ENCODE measurements at regions not wholly inside any gene's neighbourhood (a gene's known extent, or its start where the extent isn't known, plus 50 kb on each side); places are given as distances from the start of the nearest gene placed in this dataset.

- FAIRE-seq = no peak
These were observed 140.2 kb upstream of the PPP2R2D start for GRCh38 chr10:131760416-131761166.

GRCh38 chr10:131762789-131763696, 137.8 kb upstream of the PPP2R2D start:
- no peak for FAIRE-seq

DNA sequence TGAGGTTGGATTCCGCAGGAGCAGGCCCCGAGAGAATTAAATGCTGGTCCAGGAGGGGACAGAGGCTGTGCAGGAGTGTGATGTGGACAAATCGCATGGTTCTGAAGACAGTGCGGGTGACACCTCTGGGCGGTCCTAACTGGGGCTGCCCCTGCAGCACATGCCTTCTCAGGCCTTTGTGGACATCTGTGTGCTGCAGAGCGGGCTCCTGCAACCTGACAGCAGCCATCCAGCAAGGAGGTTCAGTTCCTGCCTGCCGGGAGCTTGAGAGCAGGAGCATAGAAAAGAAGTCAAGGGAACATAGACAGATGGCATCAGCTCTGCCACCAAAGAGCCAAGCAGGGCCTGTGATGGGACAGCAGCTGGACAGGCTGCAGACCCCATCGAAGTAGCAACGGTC, 135.9 kb upstream of the PPP2R2D start:
- no peak for FAIRE-seq

DNA sequence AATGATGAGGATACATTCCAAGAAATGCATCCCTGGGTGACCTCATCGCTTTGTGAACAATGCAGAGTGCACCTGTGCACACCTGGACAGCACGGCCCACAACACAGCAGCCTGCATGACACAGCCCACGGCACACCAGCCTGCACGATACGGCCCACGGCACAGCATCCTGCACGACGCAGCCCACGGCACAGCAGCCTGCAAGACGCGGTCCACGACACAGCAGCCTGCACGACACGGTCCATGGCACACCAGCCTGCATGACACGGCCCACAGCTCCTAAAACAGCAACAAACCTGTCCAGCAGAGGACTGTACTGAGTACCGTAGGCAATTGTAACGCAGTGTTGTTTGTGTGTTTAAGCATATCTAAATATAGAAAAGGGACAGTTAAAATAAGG, 134.7 kb upstream of the PPP2R2D start:
- FAIRE-seq = no peak

GRCh38 chr10:131767716-131768115, 133.1 kb upstream of the PPP2R2D start:
- FAIRE-seq = no peak

DNA sequence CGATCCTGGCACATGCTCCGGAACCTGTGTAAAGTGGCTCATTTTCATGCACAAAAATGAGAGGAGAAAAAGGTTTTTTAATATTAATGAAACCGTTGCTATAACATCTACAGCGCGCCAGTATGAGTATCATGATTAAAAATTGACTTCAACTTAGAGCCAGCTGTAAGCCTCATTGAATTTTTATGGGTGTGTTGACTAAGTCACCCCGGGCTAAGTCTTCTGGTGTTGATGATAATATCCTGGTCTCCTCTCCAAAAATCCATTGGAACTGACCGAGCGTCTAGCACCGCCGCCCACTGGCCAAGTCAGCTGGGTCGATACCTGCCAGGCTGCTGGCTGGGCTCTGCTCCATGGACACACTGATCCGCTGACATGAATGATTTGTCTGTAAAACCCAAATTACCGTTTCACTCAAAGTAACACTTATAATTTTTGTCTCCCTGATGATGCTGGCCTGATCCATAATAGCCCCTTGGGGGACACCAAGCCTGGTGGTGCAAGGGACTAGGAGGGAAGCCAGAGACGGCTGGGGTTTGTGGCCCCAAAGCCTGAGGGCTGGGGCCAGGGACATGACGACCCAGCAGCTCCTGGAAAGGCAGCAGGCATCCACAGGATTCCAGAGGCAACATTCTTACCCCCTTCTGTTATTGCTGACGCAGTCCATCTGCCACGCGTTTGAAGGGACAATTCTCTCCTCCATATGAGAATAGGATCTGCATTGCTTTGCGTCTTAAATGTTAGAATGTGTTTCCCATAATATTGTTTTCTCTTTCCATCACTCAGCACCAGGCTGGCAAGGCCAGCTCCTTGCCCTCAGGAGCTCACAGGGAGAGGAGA, 131.0 kb upstream of the PPP2R2D start:
- no peak for FAIRE-seq

DNA sequence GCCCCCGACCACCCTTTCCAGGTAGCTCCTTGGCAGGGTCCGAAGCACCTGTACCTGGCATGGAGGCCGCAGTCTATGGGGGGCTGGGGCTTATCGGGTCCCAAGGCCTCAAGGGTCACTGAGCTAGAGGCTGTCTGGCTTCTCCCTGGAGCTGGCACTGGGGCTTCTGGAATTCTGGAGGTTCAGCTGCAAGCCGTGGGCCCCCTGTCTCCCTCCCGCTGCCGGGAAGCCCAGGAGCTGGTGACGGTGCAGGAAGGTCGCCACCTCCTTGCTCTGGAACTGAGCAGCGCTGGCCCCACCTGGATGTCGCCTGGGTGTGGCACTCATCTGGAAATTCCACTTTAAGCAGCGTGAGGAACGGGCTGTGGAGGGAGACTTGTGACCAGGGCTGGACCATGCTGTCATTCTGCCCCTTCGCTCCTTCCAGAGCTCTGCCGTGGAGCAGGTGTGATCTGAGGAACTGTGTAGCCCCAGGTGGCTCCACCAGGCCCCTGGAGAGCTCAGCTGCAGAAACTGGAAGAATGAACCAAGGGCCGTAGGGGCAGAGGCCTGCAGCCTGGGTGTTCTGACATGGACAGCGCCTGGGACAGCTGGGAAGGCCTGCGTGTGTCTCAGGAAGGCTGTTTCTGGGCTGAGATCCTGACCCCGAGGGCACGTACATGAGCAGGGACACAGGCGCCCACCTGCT, 129.7 kb upstream of the PPP2R2D start:
- no peak for FAIRE-seq

DNA sequence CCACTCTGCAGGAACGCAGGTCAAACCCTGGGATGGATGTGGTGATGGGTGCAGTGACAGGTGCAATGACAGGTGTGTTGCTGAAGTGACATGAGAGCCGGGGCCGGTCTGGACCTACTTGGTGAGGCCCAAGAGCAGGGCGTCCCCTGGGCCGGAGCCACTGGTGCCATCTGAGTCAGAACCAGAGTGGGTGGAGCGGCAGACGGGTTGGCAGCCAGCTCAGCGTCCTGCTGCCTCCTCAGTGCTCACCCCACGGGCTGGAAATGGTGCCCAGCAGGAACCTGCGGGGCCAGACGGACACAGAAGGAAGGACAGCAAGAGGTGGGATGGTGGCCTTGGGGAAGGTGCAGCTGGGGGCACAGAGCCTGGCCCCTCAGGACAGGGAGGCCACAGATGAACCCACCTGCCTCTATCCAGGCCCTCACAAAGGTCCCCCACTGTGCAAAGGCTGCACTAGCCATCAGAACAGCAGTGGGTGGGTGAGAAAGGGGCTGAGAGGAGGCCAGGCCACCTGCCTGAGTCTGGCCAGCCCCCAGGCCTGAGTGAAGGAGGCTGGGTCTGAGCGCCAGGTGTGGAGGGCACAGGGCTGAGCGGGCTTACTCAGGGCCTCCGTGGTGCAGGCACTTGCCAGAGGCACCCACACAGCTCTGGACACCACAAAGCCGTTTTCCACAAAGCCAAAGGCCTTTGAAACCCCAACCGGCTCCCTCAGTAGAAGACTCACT, 129.0 kb upstream of the PPP2R2D start:
- no peak for FAIRE-seq

DNA sequence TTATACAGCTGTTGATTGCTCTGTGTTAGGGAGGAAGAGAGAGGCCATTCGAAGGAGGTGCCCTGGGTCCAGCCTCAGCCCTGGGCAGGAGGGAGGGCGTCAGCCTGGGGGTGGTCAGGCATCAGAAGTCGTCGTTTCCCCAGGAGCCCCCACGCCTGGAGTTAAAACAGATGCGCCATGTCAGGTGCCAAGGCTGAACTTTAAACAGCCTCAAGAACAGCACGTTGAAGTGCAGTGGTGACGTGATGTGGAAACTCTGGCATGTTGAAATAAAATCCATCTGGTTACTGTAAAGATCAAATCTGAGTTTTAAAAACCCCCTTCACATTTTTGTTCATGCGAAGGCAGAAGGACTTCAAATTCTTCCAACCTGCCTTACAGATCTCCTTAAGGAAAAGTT, 128.4 kb upstream of the PPP2R2D start:
- no peak for FAIRE-seq

GRCh38 chr10:131773370-131774343, 127.2 kb upstream of the PPP2R2D start:
- FAIRE-seq = no peak

- no peak for FAIRE-seq
These were observed 126.1 kb upstream of the PPP2R2D start for GRCh38 chr10:131774681-131775085.

- FAIRE-seq = no peak
These were observed 125.4 kb upstream of the PPP2R2D start for GRCh38 chr10:131775433-131775832.

GRCh38 chr10:131775833-131776232, 125.0 kb upstream of the PPP2R2D start:
- FAIRE-seq = no peak

DNA sequence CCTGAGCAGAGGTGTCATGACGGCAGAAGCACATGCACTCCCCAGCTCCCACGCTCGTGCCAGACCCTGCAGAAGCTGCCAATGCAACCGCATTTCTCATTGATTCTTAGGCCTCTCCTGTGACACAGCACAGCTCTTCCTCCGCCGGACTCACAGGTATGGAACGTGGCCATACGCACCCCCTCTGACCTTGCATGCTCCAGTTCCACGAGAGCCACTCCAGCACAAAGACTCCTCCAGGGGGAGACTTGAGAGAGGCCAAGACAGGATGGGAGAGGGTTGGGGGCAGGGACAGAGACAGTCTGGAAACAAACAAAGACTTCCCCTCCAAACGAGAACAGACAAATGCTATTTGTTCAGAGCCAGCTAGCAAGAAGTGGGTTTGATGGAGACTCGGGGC, 124.3 kb upstream of the PPP2R2D start:
- no peak for FAIRE-seq

DNA sequence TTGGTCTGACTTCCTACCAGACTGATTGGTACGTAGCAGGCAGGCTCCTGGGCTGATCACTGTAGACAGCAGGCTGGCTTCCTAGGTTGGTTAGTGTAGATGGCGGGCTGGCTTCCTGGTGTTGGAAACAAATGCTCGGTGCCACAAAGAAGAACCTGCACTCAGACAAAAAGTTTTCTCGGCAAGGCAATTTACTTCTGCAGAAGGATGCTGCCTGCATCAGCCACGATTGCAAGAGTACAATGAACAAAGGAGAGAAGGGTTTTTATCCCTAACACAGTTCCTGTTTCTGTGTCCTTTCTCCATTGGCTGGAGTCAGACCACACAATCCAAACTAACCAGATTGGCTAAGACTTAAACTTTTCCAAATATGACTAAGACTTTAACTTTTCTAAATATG, 123.6 kb upstream of the PPP2R2D start:
- no peak for FAIRE-seq

DNA sequence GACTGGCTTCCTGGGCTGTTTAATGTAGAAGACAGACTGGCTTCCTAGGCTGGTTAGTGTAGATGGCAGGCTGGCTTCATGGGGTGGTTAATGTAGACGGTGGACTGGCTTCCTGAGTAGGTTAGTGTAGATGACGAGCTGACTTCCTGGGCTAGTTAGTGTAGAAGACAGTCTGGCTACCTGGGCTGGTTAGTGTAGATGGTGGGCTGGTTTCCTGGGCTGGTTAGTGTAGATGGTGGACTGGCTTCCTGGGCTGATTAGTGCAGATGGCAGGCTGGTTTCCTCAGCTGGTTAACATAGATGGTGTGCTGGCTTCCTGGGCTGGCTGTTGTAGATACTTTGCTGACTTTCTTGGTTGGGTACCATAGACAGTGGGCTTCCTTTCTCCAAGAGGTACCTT, 122.9 kb upstream of the PPP2R2D start:
- no peak for FAIRE-seq

GRCh38 chr10:131778385-131778784, 122.4 kb upstream of the PPP2R2D start:
- no peak for FAIRE-seq

DNA sequence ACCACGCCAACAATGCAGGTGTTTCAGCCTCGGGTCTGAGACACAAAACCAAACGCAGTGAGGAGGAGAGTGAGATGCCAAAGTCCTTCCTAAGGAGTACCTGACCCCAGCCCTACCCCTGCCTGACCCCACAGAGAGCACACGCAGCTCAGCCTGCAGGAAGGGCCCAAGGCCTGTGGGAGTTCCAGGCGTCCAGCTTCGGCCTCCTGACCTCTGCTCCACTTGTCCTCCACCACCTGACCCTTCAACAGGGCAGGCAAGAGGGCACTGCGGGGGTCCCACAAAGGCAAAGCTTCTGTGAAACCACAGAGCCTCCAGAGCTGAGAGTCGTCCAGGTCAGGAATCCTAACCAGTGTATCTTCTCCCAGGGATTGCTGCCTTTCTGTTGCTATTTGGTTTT, 122.0 kb upstream of the PPP2R2D start:
- no peak for FAIRE-seq

- no peak for FAIRE-seq
These were observed 121.0 kb upstream of the PPP2R2D start for GRCh38 chr10:131779661-131780394.

DNA sequence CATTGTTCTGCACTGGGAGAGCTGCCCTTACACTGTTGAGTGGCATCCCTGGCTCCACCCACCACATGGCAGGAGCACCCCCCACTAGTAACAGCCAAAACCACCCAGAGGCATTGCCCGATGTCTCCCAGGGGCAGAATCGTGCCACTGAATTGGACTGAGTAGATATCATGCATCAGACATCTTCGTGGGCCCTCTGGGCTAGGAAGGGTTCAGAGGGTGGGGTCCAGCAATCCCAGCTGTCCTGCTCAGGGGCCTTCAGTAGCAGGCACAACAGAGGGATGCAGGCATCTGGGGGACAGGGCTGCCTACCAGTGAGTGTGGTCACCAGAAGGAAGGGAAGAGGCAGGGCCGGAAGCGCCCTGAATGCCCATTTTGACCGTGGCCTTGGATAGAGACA, 119.7 kb upstream of the PPP2R2D start:
- FAIRE-seq = no peak
